HG03025 (cell line): ENCODE measurements at regions not wholly inside any gene's neighbourhood (a gene's known extent, or its start where the extent isn't known, plus 50 kb on each side); places are given as distances from the start of the nearest gene placed in this dataset.

Source experiments
- ATAC-seq: cut with Tn5 transposase; IDR thresholded peaks from one replicate; pipeline ENCODE4 v1.9.1; 2021; ENCODE audit warnings: mild to moderate bottlenecking, moderate library complexity; ENCODE audit not compliant: unreplicated experiment, low FRiP score

DNA sequence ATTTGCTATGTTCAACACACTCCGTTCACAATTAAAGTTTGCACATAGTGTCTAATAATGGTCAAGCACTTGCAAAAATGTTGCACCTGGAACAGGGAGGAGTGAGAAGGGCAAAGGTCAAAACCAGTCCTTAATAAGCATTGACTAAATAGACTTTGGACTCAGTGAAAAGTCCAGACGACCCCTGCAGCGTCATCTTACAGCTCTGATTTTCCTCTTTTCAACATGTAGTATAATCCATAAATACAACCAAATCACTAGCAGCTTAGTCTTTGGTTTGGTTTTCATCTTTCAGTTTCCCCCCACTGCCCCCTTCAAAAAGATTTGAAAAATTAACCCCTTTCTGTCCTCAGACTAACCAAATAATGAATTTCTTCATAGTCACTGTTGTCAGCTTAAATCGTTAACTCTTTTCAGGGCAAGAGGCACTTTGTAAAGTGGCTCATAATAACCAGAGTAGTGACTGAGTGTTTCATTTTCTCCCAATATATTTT is 290.3 kb downstream of the PTPRC start:
- ATAC-seq: no peak

DNA sequence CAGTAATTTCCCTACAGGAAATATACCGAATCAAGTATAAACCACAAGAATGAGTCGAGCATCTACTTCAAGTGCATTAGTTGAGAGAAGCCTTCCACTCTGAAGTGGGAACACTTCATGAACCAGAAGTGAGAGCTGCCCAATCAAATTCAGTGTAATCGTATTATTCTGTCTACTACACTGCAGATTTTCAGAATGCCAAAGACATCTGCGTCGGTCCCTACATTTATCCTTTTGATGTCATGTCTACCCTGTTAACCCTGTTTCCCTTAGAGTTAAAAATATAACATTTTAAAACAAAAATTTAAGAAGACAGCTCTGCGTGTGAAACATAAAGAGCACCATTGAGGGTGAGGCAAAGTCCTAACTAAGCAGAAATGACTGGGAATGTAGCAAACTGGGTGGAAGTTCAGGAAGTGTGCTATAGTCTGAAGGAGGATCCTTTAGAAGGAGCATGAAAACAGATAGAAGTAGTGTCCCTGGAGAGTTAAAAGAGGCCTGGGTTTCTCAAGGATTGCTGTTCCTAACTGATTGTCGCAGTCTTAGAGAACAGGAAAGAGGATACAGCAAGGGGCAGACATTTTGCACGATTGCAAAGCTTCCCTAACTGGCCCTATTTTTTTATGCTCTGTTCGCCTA is 291.2 kb downstream of the PTPRC start:
- ATAC-seq: no peak

DNA sequence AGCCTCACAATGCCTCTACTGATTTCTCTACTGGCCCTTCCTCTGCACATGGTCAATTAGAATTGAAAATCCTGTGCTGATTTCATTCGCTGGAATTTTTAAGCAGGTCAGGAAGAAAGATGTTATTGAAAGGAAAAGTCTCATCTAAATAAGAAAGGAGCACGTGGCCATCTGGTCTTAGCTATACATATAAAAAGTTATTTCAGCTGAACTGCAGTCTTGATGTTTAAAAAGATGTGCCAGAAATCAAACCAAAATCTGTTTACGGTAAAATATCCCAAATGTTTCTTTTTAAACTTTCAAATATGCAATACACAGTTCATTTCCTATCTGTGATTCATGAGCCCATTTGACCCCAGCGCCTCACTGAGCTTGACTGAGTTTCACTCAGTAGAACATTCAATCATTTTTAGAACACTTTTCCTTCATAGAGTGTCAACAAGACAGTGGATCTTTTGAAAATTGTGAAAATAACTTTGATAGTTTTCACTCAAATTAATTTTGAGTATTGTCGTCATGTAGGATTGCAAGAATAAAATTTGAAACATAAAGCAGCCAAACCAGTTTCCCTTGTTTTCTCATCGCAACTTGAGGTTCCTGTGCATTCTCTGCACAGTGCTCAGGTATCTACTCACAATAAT is 293.6 kb downstream of the PTPRC start:
- ATAC-seq: no peak

DNA sequence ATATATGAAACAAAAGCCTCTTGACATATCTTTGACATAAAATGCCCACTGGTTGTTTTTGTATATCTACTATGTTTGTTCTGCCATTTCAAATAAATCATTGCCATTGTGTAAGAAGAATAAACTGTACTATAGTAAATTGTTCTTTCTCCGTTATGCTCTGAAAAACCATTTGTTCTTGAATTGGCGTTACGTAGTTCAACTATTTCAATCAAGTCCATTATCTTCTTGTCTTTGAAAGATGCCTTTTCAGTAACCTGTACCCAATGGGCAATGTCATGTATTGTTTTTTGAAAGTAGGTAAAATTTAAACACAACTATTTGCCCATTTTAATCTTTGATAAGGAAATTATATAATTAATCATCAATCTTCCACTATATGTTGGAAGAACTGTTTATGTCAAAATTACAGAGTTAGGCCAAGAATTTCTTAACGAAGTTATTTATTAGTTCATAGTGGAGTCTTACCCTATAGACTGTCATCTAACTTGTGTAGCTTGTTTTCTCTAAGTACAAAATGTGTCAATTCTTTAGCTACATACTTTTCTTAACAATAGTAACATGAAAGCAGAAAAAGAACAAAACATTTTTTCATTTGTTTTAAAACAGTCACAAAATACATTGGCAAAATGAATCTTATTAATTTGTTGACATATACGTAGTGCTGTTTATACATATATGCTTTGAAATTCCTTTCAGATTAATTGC is 294.8 kb downstream of the PTPRC start:
- ATAC-seq: no peak

DNA sequence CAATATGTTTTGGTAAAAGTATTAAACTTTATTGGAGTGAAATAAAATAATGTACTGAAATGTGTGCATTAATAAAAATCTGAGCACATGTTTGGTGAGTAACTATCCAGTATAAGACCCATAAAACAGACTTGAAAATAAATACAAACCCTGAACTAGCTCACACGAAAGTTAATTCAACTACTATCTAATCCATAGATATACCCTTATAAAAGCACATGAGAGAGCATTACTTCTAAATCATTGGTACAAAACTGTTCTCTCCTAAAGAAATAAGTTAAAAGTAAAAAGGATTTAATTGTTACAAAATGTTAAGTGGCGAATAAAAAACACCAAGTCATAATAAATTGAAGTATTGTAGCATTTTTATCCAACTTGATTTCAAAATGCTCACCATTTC is 295.6 kb downstream of the PTPRC start:
- no peak for ATAC-seq

DNA sequence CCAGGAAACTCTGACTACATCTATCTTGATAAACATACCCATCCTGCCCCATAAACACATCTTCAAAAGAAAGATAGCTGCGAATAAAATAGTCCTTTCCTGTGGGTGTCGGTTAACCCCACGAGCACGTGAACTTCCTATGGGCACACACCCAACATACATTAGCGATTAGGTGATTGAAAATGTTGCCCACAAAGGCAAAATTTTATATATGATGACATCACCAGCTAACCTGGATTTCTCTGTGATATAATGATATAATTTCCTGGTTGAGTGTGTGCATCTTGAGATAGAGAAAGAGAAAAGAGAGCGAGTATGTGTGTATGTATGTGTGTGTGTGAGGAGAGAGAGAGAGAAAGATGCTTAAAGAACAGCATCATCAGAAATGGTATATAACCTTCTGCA is 296.1 kb downstream of the PTPRC start:
- no peak for ATAC-seq

DNA sequence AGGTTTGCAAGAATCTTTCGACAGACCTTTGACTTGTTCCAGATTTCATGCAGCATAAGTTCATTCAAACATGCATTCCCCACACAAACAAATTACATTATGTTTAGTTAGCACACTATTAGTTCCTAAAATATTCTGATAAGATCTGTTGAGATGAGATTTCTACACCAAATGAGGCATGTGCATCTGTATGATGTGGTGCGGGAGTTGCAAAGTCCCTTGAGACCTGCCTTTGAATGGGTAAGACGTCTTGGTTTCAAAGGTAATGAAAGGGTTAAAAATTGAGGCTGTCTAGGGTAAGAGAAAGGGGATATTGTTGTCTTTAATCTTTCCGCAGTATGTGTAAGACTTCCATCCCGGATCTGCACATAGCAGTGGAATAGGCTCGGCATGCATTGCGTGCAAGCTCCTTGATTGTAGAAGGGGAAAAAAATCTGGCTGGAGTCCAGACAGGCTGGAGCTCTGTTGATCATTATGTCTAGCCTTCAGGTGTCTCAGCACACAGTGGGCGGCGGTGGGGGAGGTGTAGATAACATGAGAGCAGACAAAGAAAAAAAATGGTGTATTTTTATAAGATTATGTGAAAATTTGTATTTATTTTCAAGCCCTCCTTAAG is 296.6 kb downstream of the PTPRC start:
- ATAC-seq: peak; percentile 41

DNA sequence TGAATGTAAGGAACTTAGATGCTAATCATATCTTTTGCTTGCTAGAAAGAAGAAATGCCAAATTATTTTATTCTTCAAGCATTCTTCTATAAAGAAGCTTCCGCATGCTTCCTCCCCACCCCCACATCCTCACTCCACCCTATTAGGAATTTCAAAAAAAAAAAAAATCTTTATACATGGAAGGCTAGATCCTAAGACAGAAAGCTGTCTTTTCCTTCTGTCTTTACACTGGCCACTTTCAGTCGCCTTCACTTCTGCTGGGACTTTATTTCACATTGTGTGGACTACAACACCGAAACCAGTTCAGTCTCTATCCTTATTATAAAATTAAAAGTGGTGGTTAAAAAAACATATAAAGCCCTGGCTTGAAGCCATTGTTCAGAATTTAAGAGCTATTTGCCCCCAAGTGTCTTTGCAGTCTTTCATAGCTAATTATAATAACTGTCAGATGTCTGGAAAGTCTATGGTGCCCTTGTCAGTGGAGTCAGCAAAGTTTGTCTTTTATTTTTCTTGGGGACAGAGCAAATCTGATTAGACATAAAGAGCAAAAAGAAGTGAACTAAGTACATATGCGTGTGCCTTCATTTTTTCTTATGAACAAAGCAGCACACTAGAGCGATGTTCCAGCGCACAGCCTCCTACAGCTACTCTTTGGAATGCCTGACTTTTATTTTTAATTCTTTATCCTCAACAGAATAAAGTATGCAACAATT is 297.7 kb downstream of the PTPRC start:
- no peak for ATAC-seq

DNA sequence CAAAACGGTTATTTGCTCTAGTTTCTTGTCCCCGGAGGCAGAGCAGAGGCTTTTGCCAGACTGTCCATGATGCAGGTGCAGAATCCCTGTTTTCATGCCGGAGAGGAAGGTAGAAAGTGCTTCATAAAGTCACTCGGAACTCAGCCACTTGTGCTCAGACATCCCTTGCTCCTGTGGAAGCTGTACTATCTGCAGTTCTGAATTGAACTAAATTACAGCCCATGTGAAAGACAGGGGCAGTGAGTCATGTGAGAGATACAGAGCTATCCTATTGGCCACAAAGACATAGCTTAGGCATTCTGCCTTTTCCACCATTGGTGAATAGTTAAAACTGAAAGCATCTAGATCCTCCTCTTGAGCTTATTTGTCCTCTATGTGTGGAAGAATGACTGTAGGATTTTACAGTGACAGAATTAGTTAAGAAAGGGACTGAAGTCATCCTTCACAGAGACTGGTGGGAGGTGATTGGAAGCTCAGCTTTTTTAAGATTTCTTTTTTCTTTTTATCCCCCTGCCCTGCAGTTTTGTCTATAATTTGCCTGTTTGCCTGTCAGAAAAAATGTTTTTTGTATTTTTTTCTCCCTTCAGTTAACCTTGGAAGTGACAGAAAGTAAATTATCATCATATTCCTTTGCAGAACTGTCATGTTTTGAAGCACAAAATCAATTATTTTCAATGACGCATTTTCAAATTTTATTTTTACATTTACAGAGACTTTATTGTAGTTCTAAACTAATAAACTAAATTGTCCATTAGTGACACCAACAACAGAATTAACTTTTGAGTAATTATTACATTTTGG is 298.6 kb downstream of the PTPRC start:
- ATAC-seq: peak; percentile 95

DNA sequence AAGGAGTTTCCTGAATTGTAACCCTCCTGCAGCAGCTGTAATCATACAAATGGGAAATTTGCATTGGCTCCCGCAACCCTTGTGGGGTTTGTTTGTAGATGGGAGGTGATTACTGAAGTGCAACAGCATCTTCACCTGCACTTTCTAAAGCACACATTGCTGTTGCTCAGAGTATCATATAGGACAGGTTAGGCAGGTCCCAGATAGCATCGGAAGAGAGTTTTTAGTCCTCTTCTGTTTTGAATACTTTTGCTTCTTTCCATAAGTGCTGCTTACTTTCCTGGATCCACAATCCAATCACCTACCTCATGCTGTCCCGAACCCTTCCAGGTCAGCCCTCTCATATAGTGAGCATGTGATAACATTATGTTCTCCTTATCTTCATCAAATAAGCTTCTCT is 300.4 kb downstream of the PTPRC start:
- ATAC-seq: no peak

DNA sequence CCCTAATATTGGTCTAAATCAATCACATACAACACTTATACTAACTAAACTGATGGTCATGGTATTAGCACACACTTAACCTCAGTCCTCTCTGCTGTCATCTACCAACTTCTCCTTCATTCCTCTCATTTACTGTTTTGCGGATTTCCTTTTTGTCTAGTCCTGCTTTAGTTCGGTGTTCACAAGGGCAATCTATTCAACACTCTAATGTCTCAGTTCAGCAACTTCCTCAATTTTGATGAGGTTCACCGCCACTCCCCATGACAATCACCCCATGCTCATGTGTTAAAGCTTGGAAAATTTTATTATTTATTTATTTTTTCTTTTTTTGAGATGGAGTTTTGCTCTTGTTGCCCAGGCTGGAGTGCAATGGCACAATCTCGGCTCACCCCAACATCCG is 301.1 kb downstream of the PTPRC start:
- no peak for ATAC-seq

DNA sequence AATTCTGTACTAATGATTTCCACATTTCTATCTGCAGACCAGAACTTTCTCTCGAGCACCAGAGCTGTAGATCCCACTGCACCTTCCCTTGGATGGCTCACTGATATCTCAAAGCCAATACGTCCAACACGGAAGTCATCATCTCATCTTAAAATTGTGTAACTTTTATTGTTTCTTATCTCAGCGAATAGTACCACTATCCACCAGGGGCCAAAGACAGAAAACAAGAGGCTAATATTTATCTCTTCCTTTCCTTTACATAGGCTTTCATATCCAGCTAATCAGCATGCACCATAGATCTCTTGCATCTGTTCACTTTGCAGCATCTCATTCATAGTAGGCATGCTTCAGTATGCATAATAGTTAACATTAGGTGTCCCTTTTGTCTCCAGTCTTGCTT is 303.6 kb downstream of the PTPRC start:
- ATAC-seq: no peak

DNA sequence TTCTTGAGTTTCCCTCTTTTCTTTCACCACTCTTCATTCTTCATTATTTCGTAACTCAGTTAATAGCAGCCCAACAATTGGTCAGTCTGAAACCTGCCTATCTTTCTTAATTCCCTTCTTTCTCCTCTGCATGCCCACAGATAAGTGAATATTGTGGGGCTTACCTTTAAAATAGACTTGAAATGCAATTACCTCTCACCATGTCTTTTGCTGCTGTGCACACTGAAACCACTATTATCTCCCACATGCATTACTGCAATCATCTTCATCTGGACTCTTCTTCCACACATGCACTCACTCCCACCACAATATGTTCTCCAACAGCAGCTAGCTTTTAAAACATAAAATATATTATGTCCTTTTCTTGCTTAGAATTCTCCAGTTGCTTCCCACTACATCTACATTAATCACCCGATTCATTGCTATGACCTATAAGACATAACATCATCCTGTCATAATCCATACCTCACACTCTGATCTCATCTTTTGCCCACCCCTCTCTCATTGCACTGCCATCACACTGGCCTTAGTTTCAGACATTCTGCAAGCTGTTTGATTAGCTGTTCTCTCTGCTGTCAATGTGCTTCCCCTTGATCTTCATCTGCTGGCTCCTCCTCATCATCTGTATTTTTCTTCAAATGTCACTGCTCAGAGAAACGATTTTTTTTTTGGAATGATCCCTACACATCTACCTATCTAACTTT is 304.8 kb downstream of the PTPRC start:
- no peak for ATAC-seq

DNA sequence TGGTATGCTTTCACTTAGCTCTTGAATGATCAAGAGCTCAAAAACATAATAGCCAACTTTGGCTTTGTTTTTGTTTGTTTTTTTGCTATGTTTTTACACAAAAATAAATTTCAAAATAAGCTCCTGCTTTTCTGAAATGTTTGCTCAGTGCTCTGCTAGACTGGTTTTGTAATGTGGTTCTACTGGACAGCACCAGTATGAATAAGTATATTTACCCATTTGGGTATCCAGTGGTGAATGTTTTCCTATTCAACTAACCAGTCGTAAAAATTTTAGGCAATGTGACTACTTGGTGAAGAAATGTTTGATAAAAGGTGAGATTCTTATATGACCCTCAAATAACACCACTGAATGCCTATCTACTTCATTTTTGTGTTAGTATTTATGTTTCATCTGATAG is 308.6 kb downstream of the PTPRC start:
- no peak for ATAC-seq

DNA sequence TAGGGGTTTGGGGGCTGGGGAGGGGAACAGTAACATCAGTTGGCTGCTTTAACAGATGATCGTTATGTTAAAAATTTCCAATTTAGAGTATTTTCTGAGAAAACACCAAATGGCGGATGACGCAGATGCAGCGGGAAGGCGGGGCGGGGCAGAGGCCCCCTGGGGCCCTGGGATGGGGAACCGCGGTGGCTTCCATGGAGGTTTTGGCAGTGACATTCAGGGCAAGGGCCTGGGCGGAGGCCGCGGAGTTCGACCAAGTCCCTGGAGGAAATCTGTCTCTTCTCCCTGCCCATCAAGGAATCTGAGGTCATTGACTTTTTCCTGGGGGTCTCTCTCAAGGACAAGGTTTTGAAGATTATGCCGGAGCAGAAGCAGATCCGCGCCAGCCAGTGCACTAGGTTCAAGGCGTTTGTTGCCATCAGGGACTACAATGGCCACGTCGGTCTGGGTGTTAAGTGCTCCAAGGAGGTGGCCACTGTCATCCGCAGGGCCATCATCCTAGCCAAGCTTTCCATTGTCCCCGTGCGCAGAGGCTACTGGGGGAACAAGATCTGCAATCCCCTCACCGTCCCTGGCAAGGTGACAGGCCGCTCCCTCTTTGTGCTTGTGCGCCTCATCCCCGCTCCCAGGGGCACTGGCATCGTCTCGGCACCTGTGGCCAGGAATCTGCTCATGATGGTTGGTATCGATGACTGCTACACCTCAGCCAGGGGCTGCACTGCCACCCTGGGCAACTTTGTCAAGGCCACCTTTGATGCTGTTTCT is 310.2 kb downstream of the PTPRC start:
- no peak for ATAC-seq

DNA sequence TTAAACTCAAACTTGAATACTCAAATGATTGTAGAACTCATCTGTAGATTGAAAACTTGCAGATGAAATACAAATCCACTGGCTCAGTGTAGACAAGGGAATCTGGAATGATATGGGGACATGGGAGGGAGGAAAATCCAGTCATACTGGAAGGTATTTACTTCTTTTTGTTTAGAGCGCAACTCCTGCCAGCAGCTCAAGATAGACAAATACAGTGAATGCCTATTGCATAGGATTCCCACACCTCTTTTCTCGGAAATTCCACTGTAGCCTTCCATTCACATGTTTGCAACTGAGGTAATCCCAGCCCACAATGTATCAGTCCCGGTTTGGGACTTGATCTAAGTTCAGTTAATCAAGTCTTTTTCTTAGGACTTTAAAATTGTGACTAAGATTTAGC is 311.2 kb downstream of the PTPRC start:
- no peak for ATAC-seq

DNA sequence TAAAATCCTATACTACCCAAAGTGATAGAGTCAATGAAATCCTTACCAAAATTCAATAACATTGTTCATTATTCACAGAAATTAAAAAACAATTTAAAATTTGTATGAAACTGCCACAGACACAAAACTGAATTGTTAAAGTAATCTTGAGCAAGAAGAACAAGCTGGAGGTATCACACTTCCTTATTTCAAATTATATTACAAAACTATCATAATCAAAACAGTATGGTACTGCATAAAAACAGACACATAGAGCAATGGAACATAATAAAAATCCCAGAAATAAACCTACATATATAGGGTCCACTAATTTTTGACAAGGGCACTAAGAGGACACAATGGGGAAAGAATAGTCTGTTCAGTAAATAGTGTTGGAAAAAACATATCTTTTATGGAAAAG is 316.2 kb downstream of the PTPRC start:
- no peak for ATAC-seq

DNA sequence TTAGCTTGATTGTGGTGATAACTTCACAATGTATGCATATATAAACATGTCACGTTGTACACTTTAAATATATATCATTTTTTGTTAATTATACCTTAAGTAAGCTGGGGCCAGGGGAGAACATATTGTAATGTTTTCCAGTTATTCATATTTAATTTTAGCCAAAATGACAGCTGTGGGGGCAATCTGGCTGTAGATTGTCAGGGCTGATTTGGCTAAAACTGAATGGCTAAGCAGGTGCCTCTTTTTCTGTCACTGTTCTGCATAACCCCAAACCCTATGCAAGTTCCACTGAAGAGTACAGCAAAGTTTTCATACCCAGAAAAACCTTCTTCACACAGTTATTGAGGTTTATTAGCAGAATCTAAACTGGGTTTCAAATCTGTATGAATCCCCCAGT is 318.2 kb downstream of the PTPRC start:
- ATAC-seq: no peak

DNA sequence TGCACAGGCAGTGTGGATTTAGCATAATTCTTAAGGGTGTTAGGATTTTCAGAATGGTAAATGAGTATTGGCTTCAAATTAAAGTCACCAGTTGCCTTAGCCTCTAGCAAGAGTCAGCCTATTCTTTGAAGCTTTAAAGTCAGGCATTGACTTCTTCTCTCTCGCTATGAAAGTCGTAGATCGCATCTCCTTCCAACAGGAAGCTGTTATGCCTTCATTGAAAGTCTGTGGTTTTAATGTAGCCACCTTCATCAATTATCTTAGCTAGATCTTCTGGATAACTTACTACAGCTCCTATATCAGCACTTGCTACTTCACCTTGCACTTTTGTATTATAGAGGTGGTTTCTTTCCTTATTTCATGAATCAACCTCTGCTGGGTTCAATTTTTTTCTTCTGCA is 320.2 kb downstream of the PTPRC start:
- no peak for ATAC-seq
